ENCODE measurements at regions not wholly inside any gene's neighbourhood (a gene's known extent, or its start where the extent isn't known, plus 50 kb on each side); places are given as distances from the start of the nearest gene placed in this dataset.

- DNase-seq (ENCODE audit: low read depth): no peak
Measured at GRCh38 chr6:156407334-156407733, 369.8 kb upstream of the ARID1B start.

GRCh38 chr6:156406688-156407087 is 370.5 kb upstream of the ARID1B start:
- DNase-seq (ENCODE audit: low read depth): no peak

- no peak for DNase-seq (ENCODE audit: low read depth)
Measured at GRCh38 chr6:156406099-156406498, 371.1 kb upstream of the ARID1B start.

DNA sequence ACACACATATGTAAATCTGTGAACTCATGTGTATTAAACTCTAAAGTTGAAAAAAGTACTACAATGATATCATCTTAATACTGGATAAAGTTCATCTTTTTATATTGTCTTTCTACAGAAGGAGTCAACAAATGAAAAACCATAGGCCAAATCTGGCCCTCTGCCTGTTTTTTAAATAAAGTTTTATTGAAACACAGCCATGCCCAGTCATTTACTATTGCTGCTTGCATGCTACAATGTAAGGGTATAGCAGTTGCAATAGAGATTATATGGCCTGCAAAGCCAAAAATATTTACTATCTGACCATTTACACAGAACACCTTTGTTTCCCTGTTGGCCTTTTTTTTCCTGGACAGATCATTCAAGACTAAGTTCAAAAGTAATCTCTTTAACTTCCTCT is 374.6 kb upstream of the ARID1B start:
- DNase-seq (ENCODE audit: low read depth): no peak

- DNase-seq (ENCODE audit: low read depth): no peak
Measured at GRCh38 chr6:156402227-156402626, 375.0 kb upstream of the ARID1B start.

DNA sequence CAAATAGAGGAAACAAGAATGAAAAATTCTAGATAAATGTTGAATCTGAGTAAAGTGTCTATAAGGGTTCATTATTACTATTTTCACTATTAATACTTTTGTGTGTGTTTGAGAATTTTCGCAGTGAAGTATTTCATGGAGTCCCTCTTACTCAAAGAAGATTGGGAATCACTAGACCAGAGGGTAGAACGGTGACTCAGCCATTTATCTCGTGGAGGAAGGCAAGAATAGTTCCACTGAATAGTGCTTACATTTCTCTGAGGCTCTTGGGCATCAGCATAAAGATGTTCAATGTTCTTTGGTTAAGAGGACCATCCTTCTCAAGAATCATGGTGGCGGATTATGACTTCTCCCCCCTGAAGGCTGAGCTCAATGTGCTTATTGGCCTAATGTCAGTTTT is 376.7 kb upstream of the ARID1B start:
- DNase-seq (ENCODE audit: low read depth): no peak

GRCh38 chr6:156398966-156399365 is 378.2 kb upstream of the ARID1B start:
- no peak for DNase-seq (ENCODE audit: low read depth)

DNA sequence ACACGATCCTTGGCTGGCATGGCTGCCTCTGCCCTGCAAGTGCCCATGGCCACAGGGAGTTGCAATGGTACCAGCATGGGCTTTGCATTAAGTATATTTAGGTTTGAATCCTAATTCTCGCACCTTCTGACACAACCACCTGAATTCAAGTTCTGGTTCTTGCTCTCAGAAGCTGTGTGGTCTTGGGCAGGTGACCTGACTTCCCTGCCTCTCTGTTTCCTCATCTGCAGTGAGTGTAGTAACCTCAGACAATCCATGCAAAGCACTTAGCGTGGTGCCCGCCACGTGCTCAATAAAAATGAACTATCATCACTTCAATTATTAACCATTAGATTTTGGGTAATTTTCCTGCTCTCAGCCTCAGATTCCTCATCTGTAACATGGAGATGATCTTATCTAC is 378.8 kb upstream of the ARID1B start:
- no peak for DNase-seq (ENCODE audit: low read depth)

DNA sequence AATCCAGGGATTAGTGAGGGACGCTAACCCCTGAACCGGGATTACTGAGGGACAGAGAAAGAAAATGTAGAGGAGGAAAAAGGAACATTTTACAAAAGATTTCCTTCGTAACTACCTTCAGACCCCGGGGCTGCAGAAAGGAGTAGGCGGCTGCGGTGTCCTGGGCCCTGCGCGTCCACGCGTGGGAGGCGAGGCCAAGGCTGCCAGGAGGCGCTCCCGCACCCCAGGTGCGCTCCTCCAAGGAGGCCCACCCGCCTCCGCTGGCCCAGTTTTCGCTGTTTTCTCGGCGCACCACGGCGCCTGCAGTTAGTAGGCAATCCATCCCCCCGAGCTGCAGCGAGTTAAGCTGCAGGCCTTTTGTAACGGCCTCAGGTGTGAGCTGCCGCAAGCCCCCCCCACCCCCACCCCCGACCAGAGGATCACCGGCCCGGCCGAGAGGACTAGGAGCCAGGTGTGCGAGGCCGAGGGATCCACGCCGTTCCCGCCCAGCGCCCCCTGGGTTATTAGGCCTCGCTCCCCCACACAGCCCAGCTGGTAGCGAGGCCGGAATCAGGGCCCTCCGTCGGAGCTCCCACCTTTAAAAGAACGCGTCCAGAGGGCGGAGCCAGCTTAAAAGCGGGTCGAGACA is 380.3 kb upstream of the ARID1B start:
- no peak for DNase-seq (ENCODE audit: low read depth)

GRCh38 chr6:156396068-156396771 is 381.0 kb upstream of the ARID1B start:
- no peak for DNase-seq (ENCODE audit: low read depth)

DNA sequence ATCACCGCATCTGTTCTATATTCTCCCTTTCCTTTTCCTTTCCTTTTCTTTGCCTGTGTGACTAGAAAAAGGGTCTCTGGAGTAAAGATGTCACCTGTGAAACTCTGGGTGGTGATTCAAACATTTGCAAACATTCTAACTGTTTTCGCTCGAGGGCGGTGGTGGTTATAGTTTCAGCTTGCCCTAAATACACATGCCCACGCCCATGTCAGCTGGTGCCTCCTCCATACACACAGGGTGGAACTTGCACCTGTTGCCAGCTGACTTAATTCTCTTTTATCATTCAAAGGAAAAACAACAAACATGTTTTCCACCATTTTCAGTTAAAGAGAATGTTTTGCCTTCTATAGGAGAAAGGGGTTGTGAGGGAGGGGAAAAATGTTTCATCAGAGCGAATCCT is 381.9 kb upstream of the ARID1B start:
- DNase-seq (ENCODE audit: low read depth): no peak

- no peak for DNase-seq (ENCODE audit: low read depth)
Measured at GRCh38 chr6:156392648-156393047, 384.5 kb upstream of the ARID1B start.

DNA sequence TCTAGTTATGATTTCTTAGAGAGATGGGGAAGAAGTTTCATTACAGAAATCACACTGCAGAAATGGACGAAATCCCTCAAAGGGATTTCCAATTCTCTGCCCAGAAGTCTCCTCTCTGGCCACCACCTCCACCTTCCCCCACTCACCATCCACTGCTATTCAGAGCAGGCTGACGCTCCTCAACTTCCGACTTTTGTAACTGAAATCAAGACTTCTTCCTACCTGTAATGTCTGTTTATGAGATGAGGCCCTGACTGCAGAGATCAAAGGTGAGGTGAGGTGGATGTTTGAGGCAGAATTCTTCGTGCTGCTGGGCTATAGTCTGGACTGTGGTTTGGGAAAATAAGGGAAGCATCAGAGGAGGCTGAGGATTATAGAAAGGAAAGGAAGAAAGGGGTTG is 385.2 kb upstream of the ARID1B start:
- no peak for DNase-seq (ENCODE audit: low read depth)

DNA sequence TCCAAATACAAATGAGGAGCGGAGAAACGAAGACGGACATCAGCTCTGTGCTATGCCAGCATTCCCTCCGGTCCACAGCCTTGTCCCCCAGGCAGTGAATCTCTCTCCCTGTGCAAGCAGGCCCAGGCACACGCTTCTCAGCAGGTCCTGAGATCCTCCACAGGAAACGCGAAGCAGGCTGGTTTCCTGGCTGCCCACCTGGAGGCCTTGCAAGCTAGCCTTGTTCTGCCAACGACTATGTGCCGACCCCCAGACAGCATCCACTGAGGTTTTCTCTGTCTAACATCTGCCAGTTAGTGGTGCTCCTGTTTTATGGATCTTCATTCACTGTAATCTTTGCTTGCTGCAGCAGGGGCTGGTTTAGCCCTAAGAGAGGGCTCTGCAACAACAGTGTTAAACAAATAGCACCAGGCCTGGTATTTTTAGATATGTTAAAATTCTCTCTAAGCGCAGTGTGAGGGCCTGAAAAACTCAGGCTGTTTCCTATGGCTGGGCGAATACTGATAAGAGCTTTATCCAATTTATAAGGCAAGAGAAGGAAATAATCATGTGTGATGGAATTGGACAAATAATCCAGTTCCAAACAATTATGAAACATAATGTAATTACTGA is 386.0 kb upstream of the ARID1B start:
- DNase-seq (ENCODE audit: low read depth): no peak

DNA sequence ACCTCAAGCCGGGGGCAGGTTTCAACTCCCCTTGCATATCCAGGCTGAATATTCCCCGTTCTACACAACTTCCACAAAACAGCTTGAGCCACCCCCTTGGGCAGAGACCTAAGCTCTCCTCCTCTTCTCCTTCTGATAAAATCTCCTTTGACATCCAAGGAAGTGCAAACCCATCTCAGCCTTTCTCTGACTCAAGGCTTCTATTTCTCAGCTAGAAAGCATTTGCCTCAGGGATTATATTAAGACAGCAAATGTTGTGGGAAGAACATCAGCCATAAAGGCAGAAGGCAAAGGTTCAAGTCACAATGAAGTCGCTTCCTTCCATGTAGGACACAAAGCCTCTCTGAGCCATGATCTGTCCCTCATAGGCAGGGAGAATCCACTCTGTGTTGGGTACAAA is 386.6 kb upstream of the ARID1B start:
- DNase-seq (ENCODE audit: low read depth): no peak

- DNase-seq (ENCODE audit: low read depth): no peak
Measured at GRCh38 chr6:156389296-156389695, 387.9 kb upstream of the ARID1B start.

DNA sequence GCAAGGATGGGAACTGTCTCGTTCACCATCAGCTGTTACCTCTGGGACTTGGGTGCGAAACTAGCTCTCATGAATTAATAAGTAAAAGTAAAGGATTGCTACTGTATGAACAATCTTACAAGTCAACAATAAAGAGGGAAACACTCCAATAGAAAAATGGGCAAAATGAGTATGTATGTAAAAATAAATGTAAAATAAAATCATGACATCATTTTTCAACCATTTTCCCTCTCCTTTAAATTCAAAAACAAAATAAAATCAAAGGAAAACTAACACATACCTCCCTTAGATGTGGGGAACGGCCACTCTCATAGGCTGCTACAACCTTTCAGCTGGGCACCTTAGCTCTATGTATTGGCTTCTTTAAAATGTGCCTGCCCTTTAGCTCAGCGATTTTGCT is 389.7 kb upstream of the ARID1B start:
- no peak for DNase-seq (ENCODE audit: low read depth)

GRCh38 chr6:156383059-156383458 is 394.1 kb upstream of the ARID1B start:
- no peak for DNase-seq (ENCODE audit: low read depth)

GRCh38 chr6:156379392-156380289 is 397.5 kb upstream of the ARID1B start:
- no peak for DNase-seq (ENCODE audit: low read depth)

- no peak for DNase-seq (ENCODE audit: low read depth)
Measured at GRCh38 chr6:156378853-156379252, 398.3 kb upstream of the ARID1B start.

DNA sequence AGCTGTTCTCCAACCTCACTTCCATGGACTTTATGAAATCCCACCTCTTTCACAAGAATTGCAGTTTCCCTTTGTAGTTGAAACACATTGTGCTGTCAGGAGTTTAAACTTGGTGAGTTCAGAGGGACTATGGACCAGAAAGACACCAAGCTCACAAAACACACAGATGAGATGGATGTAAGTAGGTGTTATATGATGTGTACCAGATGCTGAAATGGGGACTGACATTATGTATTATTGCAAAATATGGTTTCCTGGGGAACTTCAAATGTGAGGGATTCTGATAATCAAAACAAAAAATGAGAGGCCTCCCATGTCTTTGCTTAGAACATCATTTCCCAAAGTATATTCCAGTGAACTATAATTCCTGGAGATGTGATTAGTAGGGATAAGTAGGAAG is 401.1 kb upstream of the ARID1B start:
- DNase-seq (ENCODE audit: low read depth): no peak

- DNase-seq (ENCODE audit: low read depth): no peak
Measured at GRCh38 chr6:156359912-156360311, 417.3 kb upstream of the ARID1B start.

DNA sequence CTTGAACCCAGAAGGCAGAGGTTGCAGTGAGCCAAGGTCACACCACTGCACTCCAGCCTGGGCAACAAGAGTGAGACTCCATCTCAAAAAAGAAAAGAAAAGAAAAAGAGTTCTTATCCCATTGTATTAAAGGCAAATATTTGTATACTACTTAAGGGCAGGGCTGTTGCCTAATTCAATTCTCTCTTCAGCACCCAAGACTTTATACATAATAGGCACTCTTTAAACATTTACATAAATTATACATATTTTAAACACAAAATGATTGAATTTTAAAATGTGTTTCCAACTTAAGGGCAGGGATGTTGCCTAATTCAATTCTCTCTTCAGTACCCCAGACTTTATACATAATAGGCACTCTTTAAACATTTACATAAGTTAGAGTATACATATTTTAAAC is 424.3 kb upstream of the ARID1B start:
- no peak for DNase-seq (ENCODE audit: low read depth)

All from amniotic epithelial cell (primary cell).